Stimulated activated naive CD8-positive, alpha-beta T cell treated with anti-CD3 and anti-CD28 coated beads, Interleukin-15, amount 100 ng/mL, for 72 hours (primary cell): ENCODE measurements at regions not wholly inside any gene's neighbourhood (a gene's known extent, or its start where the extent isn't known, plus 50 kb on each side); places are given as distances from the start of the nearest gene placed in this dataset.

Experiments used
- ATAC-seq: fragments of 150-1000 bp; cut with Tn5 transposase; 2 replicates; pipeline ENCODE4 v1.10.0; 2021; ENCODE audit warnings: mild to moderate bottlenecking, moderate library complexity
- DNase-seq, 2 donors: peaks; one replicate each; pipeline ENCODE4 v3.0.0; 2021 to 2022
- H3K27ac Mint-ChIP-seq, 2 donors: one replicate each; pipeline ENCODE4 v1.8.0; 2022; ENCODE audit warnings: mild to moderate bottlenecking in 2 of 2, mixed read lengths in 2 of 2, moderate library complexity in 2 of 2
- H3K27me3 Mint-ChIP-seq: one replicate; pipeline ENCODE4 v1.8.0; 2022; ENCODE audit warnings: mixed read lengths
- H3K4me1 Mint-ChIP-seq: one replicate; pipeline ENCODE4 v1.8.0; 2022; ENCODE audit warnings: mild to moderate bottlenecking, mixed read lengths
- H3K4me3 Mint-ChIP-seq, 2 donors: one replicate each; pipeline ENCODE4 v1.8.0; 2022; ENCODE audit warnings: mild to moderate bottlenecking in 2 of 2, mixed read lengths in 2 of 2, moderate library complexity in 1 of 2
- H3K9me3 Mint-ChIP-seq, 2 donors: one replicate each; pipeline ENCODE4 v1.8.0; 2022; ENCODE audit warnings: mixed read lengths in 2 of 2

DNA sequence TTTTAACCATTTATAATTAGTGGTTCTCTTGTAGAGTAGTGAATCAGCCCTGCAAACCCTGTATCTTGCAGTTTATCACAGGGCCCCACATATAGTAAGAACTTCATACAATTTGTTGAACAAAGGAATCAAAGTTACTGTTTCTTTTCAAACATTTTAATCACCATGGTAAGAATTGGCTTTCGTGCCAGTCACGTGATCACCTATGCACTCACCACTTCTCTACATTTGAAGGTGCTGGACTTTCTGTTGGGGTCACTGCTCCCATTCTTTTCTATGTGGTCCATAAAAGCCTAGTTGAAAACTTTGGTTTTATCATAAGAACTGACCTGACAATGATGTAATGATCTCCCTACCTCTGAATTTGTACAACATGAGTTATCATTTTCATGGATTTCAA, 426.4 kb upstream of the CPEB2 start:
- Mint-ChIP-seq H3K4me3 (no peak overlapping the region), H3K4me1 (no peaks in the 10 kb centered on the region), H3K27ac (no peak overlapping the region), H3K27me3 (no peaks in the 10 kb centered on the region), H3K9me3 (no peaks in the 10 kb centered on the region)
- ATAC-seq: no peak
- no peak for DNase-seq

DNA sequence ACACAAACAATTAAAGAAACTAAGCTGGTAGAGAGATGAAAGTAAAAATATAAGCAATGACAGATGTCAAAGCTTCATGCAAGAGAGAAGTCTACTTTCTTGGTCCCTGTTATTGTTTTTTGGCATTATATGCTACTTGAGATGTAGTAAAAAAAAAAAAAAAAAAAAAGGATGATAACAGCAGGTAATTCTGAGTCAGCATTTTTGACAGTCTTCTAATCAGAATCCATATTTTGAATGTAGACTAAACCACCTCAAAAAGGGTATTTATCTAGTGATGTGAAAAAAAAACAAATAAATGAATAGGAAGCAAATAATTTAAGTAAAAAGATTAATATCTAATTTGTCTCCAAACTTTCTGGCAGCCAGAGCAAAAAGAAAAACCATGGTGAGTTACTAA, 422.2 kb upstream of the CPEB2 start:
- H3K9me3 Mint-ChIP-seq: no peaks in the 10 kb centered on the region
- DNase-seq: no peak
- no peaks in the 10 kb centered on the region for H3K4me1 Mint-ChIP-seq
- no peak overlapping the region for H3K27ac Mint-ChIP-seq
- no peaks in the 10 kb centered on the region for H3K27me3 Mint-ChIP-seq
- no peak for ATAC-seq
- no peak overlapping the region for H3K4me3 Mint-ChIP-seq

DNA sequence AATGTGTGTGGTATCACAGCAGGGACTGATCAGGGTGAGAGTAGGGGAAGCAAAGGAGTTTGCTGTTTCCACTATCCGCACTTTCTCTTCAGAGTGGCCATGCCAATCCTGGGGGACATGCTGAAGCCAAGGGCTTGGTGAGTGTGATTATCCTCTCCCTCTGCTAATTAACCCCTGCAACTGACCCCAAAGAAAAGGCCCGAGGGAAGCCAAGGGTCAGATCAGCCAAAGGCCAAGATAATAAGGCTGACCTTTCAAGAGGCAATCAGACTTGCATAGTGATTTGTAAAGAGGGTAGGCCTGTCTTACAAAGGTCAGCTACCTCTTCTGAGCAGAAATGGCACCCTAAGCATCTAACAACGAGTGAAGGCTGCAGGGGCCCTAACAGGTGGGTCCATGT, 420.5 kb upstream of the CPEB2 start:
- ATAC-seq (no peak), DNase-seq (no peak)
- Mint-ChIP-seq H3K27me3 (no peaks in the 10 kb centered on the region), H3K4me1 (no peaks in the 10 kb centered on the region), H3K9me3 (no peaks in the 10 kb centered on the region), H3K27ac (no peak overlapping the region), H3K4me3 (no peak overlapping the region)

DNA sequence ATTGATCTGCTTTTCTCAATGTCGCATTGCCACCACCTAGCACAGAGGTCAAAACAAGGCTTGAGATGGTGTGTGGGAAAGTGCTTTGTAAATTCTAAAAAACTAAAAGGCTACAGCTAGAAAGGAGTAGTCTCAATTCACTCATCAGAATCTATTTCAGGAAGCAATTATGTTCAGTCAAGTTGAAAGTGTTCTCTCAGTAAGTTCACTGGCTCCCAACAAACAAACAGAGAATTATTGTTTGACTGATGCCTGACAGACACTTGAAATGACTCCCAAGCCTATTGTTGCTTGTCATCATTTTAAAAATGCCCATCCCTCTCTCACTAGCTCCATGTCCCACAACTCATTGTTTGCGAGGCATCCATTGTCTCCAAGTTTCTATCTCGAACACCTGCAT, 419.6 kb upstream of the CPEB2 start:
- Mint-ChIP-seq H3K27ac (no peak overlapping the region), H3K9me3 (no peaks in the 10 kb centered on the region), H3K4me1 (no peaks in the 10 kb centered on the region), H3K4me3 (no peak overlapping the region), H3K27me3 (no peaks in the 10 kb centered on the region)
- DNase-seq: no peak
- ATAC-seq: no peak

DNA sequence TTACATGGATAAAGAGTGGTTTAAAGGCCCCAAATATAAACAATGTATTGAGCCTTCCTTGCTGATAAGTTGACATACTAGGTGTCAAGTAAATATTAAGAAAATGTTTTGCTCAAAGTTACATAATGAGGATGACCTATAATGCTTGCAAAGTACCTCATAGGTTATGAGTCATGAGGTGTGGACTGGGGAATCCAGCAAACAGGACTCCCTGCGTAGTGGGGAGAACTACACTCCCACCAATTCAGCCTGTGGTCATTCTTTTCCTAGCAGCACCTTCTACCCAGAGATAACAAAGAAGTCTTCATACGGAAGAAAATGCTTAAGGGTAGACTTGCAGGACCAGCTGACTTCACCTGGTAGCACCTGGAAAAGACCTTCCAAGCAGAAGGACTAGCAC, 418.9 kb upstream of the CPEB2 start:
- DNase-seq: no peak

DNA sequence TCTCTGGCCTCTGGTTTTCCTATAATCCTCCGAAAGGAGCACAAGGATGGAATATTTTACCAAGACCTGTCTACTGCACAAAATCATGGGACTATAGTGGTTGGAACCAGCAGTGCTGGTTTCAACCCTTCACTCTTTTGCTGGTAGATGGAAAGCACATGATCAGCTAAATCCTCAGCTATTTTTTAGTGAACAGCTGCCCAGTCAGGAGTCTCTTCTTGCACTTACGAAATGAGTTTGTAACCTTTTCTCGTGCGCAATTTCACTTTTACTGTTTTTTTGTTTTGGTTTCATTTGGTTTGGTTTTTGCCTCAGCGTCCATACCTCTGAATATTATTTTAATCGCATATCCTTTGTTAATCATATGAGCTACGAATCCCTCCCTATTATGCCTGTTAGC, 418.5 kb upstream of the CPEB2 start:
- H3K4me3 Mint-ChIP-seq: no peak overlapping the region
- H3K9me3 Mint-ChIP-seq: no peaks in the 10 kb centered on the region

More for the DNA sequence above, 418.9 kb upstream of the CPEB2 start:
- ATAC-seq: no peak
- Mint-ChIP-seq H3K9me3 (no peaks in the 10 kb centered on the region), H3K4me1 (no peaks in the 10 kb centered on the region), H3K27ac (no peak overlapping the region), H3K27me3 (no peaks in the 10 kb centered on the region), H3K4me3 (no peak overlapping the region)

DNA sequence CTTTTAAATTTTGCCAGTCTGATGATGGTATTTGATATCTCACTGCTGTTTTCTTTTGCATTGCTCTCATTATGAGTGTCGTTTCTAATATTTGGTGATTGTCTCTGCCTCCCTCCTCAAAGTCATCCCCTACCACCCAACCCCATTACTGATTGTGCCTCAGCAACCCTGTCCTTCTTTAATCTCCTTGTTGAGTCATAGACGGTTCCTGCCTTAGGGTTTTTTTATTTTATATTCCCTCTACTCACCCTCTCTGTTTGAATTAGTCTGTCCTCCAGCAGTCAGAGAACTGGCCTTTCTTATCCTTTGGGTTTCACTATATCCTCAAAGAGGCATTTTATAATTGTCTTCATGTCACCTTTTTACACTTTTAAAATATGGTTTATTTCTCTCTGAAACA, 409.3 kb upstream of the CPEB2 start:
- Mint-ChIP-seq H3K9me3 (no peaks in the 10 kb centered on the region), H3K4me3 (no peak overlapping the region), H3K27me3 (no peaks in the 10 kb centered on the region), H3K4me1 (no peaks in the 10 kb centered on the region), H3K27ac (no peak overlapping the region)
- no peak for DNase-seq
- no peak for ATAC-seq

More for the DNA sequence above, 418.5 kb upstream of the CPEB2 start:
- no peak for ATAC-seq
- H3K27me3 Mint-ChIP-seq: no peaks in the 10 kb centered on the region
- no peak for DNase-seq
- no peak overlapping the region for H3K27ac Mint-ChIP-seq
- no peaks in the 10 kb centered on the region for H3K4me1 Mint-ChIP-seq

DNA sequence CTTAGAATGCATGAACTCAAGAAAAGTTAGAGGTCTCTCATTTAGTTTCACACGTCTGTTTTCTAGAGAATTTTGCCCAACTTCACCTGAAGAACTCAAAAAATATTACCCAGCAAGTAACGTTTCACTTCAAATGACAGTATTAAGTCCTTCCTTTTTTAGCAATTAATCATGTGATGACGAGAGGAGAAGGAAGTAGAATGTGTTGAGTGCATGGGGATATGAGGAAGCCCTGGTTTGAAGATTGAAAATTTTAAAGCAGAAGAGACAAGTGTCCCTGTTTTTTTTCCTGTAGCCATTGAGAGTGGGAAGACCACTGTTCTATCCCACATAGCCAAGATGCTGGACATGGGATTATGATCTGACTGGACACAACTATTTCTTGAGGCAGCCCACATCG, 406.3 kb upstream of the CPEB2 start:
- Mint-ChIP-seq H3K27me3 (no peaks in the 10 kb centered on the region), H3K27ac (no peak overlapping the region), H3K4me3 (no peak overlapping the region), H3K9me3 (peaks cover 0 to 4% of the 10 kb centered on the region in 2 donors), H3K4me1 (no peaks in the 10 kb centered on the region)
- DNase-seq (no peak), ATAC-seq (no peak)

DNA sequence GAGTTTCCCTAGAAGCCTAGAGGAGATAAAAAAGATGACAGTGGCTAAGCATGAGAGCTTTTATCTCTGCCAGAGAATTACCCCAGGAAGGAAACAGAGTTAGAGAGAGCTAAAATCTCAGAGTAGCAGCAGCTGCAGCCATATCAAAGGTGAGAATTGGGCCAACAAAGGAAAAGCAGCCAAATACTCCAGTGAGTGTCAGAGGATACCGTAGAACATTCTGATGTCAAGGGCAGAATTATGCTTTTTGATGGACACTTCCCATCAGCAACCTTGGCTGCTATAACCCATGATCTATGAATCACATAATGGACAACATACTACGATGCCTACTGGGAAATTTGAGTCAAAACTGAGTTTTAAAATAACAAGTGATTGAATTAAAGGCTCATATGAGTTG, 405.8 kb upstream of the CPEB2 start:
- H3K4me1 Mint-ChIP-seq: no peaks in the 10 kb centered on the region
- ATAC-seq: no peak

DNA sequence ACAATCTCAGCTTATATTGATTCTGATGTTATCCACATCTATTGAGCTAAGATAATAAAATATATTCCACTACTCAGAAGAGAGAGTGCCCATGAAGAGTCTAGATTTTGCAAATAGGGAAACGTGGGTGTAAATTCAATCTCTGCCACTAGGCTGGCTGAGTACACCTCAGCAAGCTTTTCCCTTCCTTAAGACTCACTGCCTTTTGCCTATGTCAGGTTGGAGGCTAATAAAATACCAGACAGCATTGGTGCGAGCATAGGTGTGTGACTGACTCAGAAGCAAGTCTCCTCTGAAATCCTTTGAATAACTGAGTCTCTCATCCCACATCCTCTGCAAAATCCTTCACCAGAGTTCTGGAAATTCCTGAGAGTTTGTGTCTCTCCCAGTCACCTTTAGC, 405.4 kb upstream of the CPEB2 start:
- Mint-ChIP-seq H3K27me3 (no peaks in the 10 kb centered on the region), H3K4me3 (no peak overlapping the region), H3K4me1 (no peaks in the 10 kb centered on the region), H3K27ac (no peak overlapping the region), H3K9me3 (peaks cover 0 to 4% of the 10 kb centered on the region in 2 donors)
- no peak for DNase-seq
- no peak for ATAC-seq

More for the DNA sequence above, 405.8 kb upstream of the CPEB2 start:
- Mint-ChIP-seq H3K4me3 (no peak overlapping the region), H3K9me3 (peaks cover 0 to 4% of the 10 kb centered on the region in 2 donors), H3K27ac (no peak overlapping the region), H3K27me3 (no peaks in the 10 kb centered on the region)
- no peak for DNase-seq

DNA sequence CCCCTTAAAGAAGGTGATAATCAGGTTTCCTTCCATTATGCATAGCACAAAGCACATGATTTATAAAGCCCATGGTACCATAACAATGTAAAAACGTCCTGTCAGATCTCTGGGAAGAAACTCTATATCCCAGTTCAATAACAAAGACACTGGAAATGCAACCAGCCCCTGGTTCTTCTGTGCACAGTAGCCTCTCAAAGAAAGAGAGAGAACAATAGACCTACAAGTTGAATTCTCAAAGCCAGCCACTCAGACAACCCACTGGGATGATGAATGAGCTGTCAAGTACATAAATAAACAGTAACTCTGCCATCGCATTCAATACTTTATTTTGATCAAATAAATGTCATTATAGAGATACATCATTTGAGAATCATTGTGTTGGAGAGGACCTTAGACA, 400.1 kb upstream of the CPEB2 start:
- H3K4me3 Mint-ChIP-seq: no peak overlapping the region
- no peak overlapping the region for H3K27ac Mint-ChIP-seq
- H3K4me1 Mint-ChIP-seq: no peaks in the 10 kb centered on the region
- no peaks in the 10 kb centered on the region for H3K27me3 Mint-ChIP-seq
- peaks cover 0 to 4% of the 10 kb centered on the region in 2 donors for H3K9me3 Mint-ChIP-seq
- no peak for ATAC-seq
- DNase-seq: no peak

DNA sequence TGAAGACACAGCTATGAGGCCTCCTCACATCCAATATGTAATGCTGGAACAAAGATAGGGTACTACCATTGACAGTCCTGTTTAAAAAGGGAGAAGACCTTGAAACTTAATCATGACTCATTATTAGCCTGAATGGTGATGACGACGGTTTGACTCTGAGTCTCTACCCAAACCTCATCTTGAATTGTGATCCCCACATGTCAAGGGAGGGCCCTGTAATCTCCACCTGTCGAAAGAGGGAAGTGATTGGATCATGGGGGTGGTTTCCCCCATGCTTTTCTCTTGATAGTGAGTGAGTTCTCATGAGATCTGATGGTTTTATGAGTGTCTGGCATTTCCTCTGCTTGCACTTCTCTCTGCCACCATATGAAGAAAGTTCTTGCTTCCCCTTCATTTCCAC, 395.3 kb upstream of the CPEB2 start:
- Mint-ChIP-seq H3K4me1 (no peaks in the 10 kb centered on the region), H3K27ac (no peak overlapping the region), H3K9me3 (no peaks in the 10 kb centered on the region), H3K27me3 (peaks cover 10% of the 10 kb centered on the region), H3K4me3 (no peak overlapping the region)
- DNase-seq (no peak), ATAC-seq (no peak)

DNA sequence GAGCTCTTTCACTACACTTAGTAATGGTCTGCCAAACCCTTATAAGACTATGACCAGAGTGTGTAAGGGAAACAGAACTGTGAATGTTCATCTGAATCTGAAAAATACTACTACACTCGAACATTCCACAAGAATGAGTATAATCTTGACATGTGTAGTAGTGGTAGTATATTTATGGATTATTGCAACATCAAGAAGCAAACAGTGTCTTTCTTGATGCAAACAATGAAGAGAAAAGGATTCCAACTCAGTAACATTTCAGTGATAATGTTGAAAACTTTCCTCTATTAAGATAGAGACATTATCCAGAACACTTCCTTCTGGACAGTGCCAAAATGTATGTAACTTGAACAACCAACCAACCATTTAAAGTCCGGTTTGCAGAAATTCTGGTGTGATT, 394.7 kb upstream of the CPEB2 start:
- Mint-ChIP-seq H3K4me3 (no peak overlapping the region), H3K27me3 (peaks cover 10% of the 10 kb centered on the region), H3K27ac (no peak overlapping the region), H3K4me1 (no peaks in the 10 kb centered on the region), H3K9me3 (no peaks in the 10 kb centered on the region)
- ATAC-seq (no peak), DNase-seq (no peak)

DNA sequence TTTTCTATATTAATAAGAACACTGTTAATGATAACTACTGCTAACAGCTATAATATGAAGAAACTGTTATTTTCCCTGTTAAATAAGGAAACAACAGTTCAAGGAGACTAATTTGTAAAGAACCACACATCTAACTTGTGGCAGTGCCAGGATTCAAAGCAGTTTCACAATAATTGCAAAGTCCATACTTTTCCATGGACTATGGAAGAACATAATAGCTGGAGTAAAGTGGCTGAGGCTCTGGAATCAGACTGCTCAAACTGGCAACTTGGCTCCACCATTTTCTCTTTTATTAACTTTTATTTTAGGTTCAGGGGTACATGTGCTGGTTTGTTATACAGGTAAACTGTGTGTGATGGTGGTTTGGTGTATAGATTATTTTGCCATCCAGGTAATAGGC, 393.7 kb upstream of the CPEB2 start:
- H3K4me1 Mint-ChIP-seq: no peaks in the 10 kb centered on the region
- no peak overlapping the region for H3K27ac Mint-ChIP-seq
- DNase-seq (no peak), ATAC-seq (no peak)
- H3K27me3 Mint-ChIP-seq: peaks cover 10% of the 10 kb centered on the region
- no peaks in the 10 kb centered on the region for H3K9me3 Mint-ChIP-seq
- no peak overlapping the region for H3K4me3 Mint-ChIP-seq

DNA sequence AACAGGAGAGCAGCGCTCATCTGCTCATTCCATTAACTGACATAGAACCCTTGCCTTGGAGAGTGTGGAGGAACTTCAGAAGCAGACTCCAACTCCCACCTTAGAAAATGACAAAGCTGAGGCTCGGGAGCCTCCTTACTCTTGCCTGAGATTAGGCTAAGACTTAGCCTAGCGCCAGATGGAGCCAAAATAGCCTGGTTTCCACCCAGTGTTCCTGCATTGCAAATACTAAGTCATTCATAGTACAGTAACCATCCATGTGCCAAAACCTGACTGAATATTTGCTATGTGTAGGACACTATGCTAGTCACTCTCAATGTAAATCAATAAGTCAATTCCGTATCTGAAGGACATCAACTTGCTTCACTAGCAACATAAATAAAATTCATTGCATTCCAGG, 387.4 kb upstream of the CPEB2 start:
- peaks cover 1% of the 10 kb centered on the region for H3K27me3 Mint-ChIP-seq
- DNase-seq (no peak), ATAC-seq (no peak)
- H3K4me3 Mint-ChIP-seq: no peak overlapping the region
- H3K27ac Mint-ChIP-seq: no peak overlapping the region
- H3K9me3 Mint-ChIP-seq: no peaks in the 10 kb centered on the region
- no peaks in the 10 kb centered on the region for H3K4me1 Mint-ChIP-seq

DNA sequence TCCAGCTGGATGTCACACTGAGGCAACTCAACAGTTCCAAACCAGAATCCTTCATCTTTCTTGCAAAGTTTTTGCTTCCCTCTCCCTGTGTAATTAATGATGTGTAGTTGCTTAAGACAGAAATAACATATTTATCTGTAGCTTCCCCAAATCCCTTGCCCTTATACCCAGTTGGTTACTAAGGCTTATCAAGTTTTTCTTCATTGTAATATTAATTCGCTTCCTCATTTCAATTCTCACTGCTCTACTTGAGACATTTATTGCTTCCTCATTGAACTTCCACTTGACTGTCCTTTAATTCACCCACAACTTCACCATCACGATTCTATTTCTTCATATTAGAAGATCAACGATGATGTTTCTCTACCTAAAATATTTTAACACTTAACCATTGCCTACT, 386.6 kb upstream of the CPEB2 start:
- DNase-seq (no peak), ATAC-seq (no peak)
- no peak overlapping the region for H3K4me3 Mint-ChIP-seq
- no peaks in the 10 kb centered on the region for H3K9me3 Mint-ChIP-seq
- no peaks in the 10 kb centered on the region for H3K4me1 Mint-ChIP-seq
- H3K27ac Mint-ChIP-seq: no peak overlapping the region
- H3K27me3 Mint-ChIP-seq: no peaks in the 10 kb centered on the region

DNA sequence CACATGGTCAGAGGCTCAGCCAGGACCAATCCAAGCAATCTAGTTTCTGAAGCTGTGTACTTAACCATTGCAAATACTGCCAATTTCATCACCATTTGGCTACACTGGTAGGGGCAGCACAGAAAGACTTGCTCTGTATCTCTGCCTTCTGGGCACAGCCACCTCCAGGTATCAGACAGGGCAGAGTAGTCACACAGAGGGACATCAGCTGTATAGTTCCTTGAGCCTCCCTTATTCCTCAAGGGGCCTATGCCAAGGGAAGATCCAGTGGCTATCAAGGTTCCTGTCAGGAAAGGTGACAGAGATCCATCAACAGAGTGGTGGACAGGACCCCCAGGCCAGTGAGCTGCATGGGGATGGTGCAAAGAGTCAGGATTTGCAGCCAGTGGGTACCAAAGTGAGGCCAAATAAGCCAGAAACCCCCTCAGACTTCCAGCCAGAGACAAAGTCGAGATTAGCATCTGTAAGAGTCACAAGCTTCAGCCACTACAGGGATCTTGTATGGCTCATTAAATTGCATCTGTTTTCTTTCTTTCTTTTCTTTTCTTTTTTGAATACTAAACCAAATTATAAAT, 381.6 kb upstream of the CPEB2 start:
- Mint-ChIP-seq H3K9me3 (peaks cover 0 to 13% of the 10 kb centered on the region in 2 donors), H3K4me3 (no peak overlapping the region), H3K27ac (no peak overlapping the region), H3K4me1 (no peaks in the 10 kb centered on the region), H3K27me3 (no peaks in the 10 kb centered on the region)
- DNase-seq: no peak
- ATAC-seq: no peak
